ENCODE measurements at regions not wholly inside any gene's neighbourhood (a gene's known extent, or its start where the extent isn't known, plus 50 kb on each side); places are given as distances from the start of the nearest gene placed in this dataset.

DNA sequence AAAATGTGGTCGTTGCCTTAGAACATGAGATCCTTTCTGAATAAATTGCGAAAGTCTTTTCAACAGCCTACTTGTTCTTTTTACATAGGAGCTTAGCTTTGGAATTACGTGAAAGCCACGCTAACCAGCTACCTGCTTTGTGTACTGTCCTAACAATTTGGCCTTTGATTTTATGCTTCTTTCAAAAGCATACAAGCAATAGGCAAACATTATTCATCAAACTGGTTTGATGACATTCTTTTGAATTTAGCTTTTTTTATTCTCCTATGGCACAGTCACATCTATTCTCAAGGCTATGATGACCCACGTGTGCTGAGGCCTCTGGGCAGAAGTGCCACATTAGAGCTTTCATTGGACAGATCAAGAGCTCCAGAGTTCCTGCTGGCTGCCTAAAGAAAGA is 178.0 kb upstream of the DPT start:
- no peak for DNase-seq (ENCODE audit: low read depth in 1 of 2, low spot score in 1 of 2)
- TF ChIP-seq GABPA (IDR thresholded peaks at IDR 0.05; ENCODE audit: low read depth) (no peak), SPI1 (IDR thresholded peaks at IDR 0.05; ENCODE audit: borderline replicate concordance, low read depth) (no peak), POLR2AphosphoS5 (IDR thresholded peaks at IDR 0.05; ENCODE audit: low read depth) (no peak)
- TF ChIP-seq, protein P1, sequence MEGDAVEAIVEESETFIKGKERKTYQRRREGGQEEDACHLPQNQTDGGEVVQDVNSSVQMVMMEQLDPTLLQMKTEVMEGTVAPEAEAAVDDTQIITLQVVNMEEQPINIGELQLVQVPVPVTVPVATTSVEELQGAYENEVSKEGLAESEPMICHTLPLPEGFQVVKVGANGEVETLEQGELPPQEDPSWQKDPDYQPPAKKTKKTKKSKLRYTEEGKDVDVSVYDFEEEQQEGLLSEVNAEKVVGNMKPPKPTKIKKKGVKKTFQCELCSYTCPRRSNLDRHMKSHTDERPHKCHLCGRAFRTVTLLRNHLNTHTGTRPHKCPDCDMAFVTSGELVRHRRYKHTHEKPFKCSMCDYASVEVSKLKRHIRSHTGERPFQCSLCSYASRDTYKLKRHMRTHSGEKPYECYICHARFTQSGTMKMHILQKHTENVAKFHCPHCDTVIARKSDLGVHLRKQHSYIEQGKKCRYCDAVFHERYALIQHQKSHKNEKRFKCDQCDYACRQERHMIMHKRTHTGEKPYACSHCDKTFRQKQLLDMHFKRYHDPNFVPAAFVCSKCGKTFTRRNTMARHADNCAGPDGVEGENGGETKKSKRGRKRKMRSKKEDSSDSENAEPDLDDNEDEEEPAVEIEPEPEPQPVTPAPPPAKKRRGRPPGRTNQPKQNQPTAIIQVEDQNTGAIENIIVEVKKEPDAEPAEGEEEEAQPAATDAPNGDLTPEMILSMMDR (IDR thresholded peaks at IDR 0.05; ENCODE audit: insufficient read depth, low read length) = no peak
- TF ChIP-seq, protein P2, sequence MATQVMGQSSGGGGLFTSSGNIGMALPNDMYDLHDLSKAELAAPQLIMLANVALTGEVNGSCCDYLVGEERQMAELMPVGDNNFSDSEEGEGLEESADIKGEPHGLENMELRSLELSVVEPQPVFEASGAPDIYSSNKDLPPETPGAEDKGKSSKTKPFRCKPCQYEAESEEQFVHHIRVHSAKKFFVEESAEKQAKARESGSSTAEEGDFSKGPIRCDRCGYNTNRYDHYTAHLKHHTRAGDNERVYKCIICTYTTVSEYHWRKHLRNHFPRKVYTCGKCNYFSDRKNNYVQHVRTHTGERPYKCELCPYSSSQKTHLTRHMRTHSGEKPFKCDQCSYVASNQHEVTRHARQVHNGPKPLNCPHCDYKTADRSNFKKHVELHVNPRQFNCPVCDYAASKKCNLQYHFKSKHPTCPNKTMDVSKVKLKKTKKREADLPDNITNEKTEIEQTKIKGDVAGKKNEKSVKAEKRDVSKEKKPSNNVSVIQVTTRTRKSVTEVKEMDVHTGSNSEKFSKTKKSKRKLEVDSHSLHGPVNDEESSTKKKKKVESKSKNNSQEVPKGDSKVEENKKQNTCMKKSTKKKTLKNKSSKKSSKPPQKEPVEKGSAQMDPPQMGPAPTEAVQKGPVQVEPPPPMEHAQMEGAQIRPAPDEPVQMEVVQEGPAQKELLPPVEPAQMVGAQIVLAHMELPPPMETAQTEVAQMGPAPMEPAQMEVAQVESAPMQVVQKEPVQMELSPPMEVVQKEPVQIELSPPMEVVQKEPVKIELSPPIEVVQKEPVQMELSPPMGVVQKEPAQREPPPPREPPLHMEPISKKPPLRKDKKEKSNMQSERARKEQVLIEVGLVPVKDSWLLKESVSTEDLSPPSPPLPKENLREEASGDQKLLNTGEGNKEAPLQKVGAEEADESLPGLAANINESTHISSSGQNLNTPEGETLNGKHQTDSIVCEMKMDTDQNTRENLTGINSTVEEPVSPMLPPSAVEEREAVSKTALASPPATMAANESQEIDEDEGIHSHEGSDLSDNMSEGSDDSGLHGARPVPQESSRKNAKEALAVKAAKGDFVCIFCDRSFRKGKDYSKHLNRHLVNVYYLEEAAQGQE (IDR thresholded peaks at IDR 0.05; ENCODE audit: insufficient replicate concordance, low read depth) = no peak
- Histone ChIP-seq H3K4me3 (replicated peaks; ENCODE audit: insufficient read depth, low read length) (no peak overlapping the region), H3K27ac (replicated peaks) (no peak overlapping the region), H3K27me3 (ENCODE audit: insufficient read depth, poor library complexity, severe bottlenecking) (no peaks in the 10 kb centered on the region)

DNA sequence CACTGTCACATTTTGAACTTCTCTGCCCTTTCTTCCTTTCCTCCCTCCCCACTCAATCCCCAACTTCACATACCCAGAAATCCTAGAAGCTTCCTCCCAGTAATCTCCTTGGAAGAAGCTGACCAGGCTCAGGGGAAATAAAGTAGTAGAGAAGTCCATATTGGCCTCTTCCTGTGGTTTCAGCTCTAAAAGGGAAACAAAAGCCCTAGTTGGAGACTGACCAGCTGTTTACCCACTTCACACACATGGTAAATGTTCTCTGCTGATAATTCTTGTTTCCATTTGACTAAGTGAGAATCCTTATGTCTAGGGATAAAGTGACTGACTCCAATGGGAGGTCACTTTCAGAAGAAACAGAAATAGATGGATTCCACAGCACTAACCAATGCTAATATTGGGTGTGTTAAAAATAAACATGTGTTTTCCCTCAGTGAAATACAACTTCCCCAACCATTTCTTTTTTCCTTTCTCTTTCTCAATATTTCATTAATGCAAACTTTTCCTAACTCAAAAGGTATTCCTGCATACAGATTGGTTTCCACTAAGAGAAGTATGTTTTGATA is 178.9 kb upstream of the DPT start:
- no peak for DNase-seq (ENCODE audit: low read depth in 1 of 2, low spot score in 1 of 2)
- Histone ChIP-seq H3K27ac (replicated peaks) (no peak overlapping the region), H3K27me3 (ENCODE audit: insufficient read depth, poor library complexity, severe bottlenecking) (no peaks in the 10 kb centered on the region), H3K4me3 (replicated peaks; ENCODE audit: insufficient read depth, low read length) (no peak overlapping the region)
- TF ChIP-seq POLR2AphosphoS5 (IDR thresholded peaks at IDR 0.05; ENCODE audit: low read depth) (no peak), GABPA (IDR thresholded peaks at IDR 0.05; ENCODE audit: low read depth) (no peak), SPI1 (IDR thresholded peaks at IDR 0.05; ENCODE audit: borderline replicate concordance, low read depth) (no peak)

DNA sequence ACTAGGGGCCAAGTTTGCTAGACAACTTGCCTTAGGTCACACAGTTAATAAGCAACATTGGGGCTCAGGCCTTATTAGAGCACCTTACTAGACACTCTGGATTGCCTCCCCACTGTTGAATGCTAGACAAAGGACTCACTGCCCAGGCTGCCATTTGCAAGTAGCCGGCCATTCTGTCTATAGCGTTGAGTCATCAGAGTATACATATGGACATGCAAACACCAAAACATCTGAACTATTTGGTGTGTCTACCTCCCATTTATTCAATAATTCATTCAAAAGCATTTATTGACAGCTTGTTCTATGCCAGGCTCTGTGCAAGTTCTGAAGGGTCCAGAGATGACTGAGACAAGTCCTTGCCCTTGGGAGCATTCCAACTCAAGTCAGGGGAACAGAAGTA is 181.4 kb upstream of the DPT start:
- TF ChIP-seq, protein P2 (IDR thresholded peaks at IDR 0.05; ENCODE audit: insufficient replicate concordance, low read depth) = no peak
- no peak for TF ChIP-seq GABPA (IDR thresholded peaks at IDR 0.05; ENCODE audit: low read depth)
- TF ChIP-seq POLR2AphosphoS5 (IDR thresholded peaks at IDR 0.05; ENCODE audit: low read depth) = no peak
- no peak for TF ChIP-seq SPI1 (IDR thresholded peaks at IDR 0.05; ENCODE audit: borderline replicate concordance, low read depth)
- TF ChIP-seq, protein P1 (IDR thresholded peaks at IDR 0.05; ENCODE audit: insufficient read depth, low read length) = no peak
- DNase-seq (ENCODE audit: low read depth in 1 of 2, low spot score in 1 of 2) = no peak
- no peak overlapping the region for H3K4me3 ChIP-seq (replicated peaks; ENCODE audit: insufficient read depth, low read length)

DNA sequence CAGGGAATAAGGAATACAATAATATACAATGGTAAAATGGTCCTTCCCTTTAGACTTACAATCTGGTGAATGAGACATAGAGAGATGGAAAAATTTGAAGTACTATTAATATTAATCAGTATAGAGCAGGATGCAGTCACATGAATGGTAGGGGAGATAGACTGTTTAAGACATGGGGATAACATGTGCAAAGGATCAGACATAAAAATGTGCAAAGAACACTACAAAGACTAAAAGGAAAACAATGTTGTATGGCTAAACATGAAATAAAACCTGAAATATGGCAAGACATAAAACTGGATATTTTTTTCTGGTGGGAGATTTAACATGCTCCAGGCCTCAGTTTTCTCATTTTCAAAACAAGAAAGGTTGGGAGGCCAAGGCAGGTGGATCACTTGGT is 182.4 kb upstream of the DPT start:
- DNase-seq (ENCODE audit: low read depth in 1 of 2, low spot score in 1 of 2) = no peak
- no peaks in the 10 kb centered on the region for H3K27me3 ChIP-seq (ENCODE audit: insufficient read depth, poor library complexity, severe bottlenecking)
- H3K27ac ChIP-seq (replicated peaks) = no peak overlapping the region
- TF ChIP-seq, protein P2 (IDR thresholded peaks at IDR 0.05; ENCODE audit: insufficient replicate concordance, low read depth) = no peak
- no peak for TF ChIP-seq SPI1 (IDR thresholded peaks at IDR 0.05; ENCODE audit: borderline replicate concordance, low read depth)
- H3K4me3 ChIP-seq (replicated peaks; ENCODE audit: insufficient read depth, low read length) = no peak overlapping the region

More for the DNA sequence above, 181.4 kb upstream of the DPT start:
- Histone ChIP-seq H3K27ac (replicated peaks) (no peak overlapping the region), H3K27me3 (ENCODE audit: insufficient read depth, poor library complexity, severe bottlenecking) (no peaks in the 10 kb centered on the region)
